ENCODE measurements at regions not wholly inside any gene's neighbourhood (a gene's known extent, or its start where the extent isn't known, plus 50 kb on each side); places are given as distances from the start of the nearest gene placed in this dataset.

DNA sequence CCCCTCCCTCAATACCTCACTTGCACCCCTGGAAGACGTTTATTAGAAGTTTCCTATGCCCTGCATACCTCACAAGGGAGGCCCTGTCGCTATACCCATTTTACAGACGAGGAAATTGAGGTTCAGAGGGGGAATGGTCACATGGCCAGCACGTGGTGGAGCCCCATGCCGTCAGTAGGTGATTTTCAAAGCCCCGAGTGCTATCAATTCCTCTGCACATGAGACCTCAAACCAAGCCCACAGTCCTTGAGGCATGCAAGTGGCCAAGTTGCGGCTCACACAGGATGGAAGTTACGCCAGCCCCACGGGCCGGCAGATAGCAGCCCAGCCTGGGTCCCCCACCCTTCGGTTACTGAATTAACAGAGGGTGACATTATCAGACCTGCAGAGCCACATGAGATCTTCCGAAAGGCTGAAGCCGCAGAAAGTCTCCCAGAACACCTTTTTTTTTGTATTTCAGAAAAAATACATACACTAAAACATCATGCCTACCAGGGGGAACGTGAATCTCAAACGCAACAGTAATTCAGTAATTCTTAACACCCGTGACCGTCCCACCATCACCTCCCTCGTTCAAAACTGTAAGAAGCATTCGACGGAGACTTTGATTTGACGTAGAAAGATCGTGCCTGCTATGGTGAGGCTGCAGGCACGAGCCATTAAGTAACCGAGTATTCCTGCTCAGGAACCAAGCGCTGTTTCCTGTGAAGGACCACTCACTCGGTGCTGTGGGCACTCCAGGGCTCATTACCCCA, 129.0 kb downstream of the RFLNA start:
- no peak for DNase-seq

DNA sequence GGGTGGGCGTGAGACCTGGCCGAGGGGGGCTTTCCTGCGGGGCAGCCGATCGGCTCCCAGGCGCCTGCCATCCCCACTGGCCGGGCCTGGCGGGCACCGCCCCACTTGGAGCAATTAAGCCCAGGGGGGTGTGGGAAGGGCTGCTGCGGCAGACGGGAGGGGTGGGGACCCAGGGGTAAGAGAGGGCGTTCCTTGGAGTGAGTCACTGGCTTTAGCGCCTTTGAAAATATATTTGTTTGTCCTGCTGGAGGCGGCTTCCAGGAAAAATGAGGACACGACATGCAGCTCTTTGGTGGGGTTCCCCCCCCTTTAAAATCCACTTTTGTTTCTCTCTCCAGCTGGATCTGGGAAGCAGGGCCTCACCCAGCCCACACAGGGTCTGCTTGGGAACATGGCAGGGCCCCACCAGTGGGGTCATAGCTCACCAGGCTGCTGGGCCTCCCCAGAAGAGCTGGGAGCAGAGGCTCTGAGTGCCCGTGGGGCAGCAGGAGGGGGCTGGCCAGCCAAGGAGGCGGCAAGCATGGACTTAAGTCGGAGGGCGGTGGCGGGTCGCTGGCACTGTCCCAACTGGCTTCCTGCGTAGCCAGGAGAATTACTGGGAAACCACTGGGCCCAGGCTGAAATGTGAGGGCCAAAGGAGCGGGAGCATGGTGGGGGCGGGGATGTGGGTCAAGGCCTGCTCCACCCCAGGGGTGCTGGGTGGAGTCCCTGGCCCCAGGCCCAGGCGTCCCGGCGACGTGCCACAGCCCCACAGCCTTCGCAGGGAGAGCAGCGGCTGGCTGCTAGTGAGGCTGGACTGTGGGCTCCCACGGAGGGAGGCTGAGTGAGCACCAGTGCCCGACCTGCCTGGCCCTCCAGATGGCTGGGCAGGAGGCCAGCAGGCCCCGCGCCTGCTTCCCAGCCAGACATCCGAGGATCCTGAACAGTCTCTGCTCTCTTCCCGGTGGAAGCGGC, 128.0 kb downstream of the RFLNA start:
- DNase-seq = peak; percentile 82

DNA sequence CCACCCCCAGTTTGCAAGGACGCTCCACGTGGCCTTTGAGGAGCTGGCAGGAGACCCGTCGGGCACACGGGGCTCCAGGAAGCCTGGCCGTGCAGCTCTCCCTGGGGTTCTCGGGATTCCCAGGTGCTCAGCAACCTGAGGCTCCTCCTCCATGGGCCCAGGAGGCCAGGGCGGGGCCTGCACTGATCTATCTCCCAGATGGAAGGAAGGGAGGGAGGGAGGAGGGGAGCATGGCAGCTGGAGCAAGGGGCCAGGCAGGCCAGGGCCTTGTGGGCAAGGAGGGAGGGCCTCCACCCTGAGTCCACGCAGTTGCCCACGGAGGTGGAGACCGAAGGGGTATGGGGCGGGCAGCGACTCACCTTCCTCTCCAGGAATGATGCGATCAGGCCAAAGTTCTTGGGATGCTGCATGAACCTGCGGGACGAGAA, 127.3 kb downstream of the RFLNA start:
- DNase-seq = peak; percentile 11

DNA sequence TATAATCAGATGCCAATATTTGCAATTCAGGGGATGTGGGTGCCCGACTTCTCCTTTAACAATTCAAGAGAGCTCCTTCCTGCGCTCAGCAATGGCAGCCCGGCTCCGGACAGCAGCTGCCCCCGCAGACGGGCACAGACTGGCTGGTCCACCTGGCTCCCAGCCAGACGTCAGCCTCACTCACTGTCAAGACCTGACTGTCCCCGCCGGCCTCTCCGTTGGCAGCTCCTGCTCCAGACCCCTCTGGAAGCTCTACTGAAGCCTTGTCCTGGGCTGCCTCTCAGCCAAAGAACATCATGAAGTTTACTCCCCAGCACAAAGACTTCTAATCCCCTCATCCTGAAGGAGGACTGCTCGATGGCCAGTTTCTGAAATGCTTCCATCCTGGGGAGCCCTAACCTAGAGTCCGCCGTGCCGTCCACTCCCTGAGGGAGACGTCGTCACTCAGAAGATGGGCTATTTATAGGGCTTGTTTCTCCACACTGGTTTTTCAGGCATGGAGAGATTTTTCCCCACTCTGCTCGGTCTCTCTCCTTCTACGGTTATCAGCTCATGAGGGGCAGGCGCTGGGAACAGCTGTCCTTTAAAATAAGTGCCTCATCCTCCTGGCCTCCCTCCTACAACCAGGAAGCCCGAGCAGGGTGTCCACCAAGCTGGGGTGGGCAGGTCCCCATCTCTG, 126.2 kb downstream of the RFLNA start:
- DNase-seq = no peak

GRCh38 chr12:124420041-124420995, 125.4 kb downstream of the RFLNA start:
- no peak for DNase-seq

- DNase-seq = no peak
These were observed 124.6 kb downstream of the RFLNA start for GRCh38 chr12:124419292-124420040.

- DNase-seq = no peak
These were observed 123.9 kb downstream of the RFLNA start for GRCh38 chr12:124418791-124419190.

DNA sequence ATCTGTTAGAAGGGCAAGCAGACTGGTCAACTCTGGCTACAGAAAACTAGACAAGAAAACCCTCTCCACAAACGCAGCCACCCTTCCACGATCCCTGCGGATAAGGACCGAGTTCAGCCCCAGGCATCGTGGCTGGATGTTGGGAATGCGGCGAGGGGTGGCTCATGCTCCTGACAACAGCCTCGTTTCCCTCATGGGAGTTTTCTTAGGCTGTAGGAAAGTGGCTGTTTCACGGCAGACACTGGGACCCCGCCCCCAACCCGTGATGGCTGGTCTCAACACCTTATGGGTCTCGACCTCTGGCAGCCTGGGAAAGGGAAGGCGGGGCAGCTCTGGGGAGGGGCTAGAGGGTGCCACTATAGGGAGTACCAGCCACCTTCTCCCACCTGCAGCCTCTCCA, 123.3 kb downstream of the RFLNA start:
- DNase-seq = no peak

- DNase-seq = no peak
These were observed 121.9 kb downstream of the RFLNA start for GRCh38 chr12:124416516-124417395.

DNA sequence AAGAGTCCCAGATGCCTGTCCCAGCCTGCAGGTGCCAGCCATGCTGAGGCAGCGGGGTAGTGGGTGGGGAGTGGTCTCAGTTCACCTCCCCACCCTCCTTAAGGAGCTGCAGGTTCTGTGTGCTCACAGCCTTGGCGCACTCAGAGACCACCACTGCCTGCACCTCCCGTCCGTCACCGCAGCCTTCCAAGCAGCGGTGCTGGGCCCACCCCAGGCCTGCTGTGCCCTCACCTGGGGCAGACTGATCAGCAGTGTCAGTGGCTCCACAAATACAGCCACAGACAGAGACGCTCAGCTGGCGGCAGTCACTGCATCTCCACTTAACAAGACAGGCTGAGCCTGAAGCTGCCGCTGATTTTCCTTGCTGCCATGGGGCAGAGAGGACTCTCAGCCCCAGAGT, 120.2 kb downstream of the RFLNA start:
- DNase-seq = no peak

DNA sequence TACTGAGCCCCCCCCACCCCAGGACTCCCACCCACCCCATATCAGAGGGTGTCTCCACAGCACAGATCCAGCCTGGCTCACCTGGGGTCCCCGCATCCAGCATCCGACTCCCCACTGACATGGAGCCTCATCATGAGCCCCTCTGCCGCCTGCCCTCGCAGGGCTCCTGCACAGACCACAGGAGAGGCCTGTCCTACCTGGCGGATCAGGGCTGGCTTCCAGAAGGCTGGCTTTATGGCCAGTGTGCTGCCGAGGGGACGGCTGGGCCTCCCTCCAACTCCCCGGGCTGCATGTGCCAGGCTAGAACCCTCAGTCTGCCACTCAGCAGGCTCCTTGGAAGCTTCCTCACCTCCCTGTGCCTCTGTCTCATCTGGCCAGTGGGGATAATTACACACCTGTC, 119.0 kb downstream of the RFLNA start:
- no peak for DNase-seq

- DNase-seq = peak; percentile 56
These were observed 118.5 kb downstream of the RFLNA start for GRCh38 chr12:124413401-124413800.

DNA sequence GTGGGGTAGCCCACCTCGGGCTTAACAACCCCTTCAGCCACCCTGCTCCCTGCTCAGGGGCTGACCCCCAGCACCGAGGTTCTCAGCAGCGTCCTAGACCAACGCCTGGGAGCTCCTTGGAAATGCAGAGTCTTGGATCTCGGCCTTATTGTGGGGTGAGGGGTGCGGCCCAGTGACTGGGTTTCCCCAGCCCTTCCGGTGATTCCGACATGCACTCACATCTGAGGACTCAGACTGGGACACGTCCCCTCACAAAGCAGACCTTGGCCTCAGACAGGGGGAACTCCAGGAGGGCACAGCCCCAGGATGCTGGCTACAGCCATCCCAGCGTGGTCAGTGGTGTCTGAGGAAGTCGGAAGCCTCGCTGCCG, 117.7 kb downstream of the RFLNA start:
- no peak for DNase-seq

DNA sequence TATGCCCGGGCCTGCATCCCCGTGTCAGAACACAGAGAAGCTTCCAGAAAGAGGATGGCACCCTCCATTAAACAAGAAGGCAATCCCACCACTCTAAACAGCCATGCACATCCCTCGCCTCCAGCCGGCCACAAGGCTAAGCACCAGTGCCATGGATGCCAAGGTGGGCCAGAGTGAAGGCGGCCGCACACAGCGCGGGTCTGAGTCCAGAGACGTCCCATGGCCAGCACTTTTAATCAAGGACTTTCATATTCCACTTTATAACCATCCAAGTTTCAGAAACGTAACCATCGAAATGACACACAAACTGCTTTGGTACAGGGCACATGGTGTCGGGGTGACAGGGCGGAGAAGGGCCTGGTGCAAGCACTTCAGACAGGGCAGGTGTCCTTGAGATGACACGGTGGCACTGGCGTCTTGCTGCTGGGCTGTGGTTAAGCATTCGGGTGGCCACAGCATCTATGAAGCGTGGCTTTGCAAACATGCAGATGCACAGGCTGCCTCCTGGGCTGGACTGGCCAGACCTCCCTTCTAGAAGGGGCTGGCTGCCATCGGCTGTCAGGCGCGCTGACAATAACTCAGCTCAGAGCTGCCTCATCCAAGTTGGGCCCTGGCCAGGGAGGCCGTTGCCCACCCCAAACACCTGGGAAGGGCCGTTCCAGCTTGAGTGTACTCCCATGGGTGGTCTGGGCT, 117.2 kb downstream of the RFLNA start:
- no peak for DNase-seq

- DNase-seq = no peak
These were observed 116.5 kb downstream of the RFLNA start for GRCh38 chr12:124411281-124411878.

DNA sequence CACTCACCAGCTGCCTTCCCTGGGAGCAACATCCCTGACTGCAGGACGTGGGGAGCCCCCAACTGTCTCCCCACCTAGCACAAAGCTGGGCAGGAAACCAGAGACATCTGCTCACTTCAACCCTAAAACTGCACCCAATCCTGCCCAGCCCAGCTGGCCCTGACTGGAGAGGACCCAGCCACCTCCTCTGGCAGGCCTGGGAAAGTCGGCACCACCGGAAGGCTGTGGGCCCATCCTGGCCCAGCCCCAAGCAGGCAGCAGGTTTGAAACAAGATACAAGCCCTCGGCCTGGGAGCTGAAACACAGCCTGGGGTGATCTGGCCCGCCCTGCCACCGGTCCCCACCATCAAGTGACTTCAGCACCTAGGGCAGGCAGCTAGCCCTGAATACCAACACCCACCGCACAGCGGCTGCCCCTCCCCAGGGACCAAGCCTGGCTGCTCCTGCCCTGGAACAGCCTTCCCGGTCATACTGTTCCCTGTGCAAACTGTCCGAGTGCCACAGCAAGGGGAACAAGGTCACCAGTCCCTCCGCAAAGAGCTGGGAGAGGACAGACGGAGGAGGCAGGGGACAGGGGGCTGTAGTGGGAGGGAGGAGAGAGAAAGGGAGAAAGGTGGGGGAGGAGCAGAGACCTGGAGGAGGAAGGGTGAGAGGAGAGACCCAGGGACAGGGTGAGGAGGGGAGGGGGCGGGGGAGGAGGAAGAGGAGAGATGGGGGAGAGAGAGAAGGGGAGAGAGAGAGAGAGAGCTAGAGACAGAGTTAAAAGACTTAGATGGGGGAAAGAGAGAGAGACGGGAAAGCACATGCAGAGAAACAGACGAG, 115.7 kb downstream of the RFLNA start:
- DNase-seq = peak; percentile 61

- DNase-seq = no peak
These were observed 114.1 kb downstream of the RFLNA start for GRCh38 chr12:124408822-124409517.

DNA sequence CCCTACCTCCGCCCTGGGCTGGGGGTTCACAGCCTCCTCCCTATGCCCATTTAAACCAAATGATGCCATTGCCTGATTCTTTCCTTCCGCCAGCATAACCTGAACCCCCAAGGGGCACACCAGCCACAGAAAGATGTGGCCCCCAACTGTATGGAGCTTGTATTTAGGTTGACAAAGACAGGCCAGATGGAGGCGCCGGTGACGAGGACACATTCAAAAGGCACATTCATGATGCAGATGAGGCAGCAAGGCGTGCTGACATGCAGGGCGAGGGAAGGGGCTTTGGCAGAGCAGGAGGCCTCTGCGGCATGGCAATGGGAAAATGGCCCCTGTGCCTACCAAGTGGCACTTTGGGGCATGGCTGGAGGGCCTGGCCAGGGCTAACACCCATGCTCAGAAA, 112.2 kb downstream of the RFLNA start:
- no peak for DNase-seq
